Ascending aorta (tissue), 2 donors: ENCODE measurements at regions not wholly inside any gene's neighbourhood (a gene's known extent, or its start where the extent isn't known, plus 50 kb on each side); places are given as distances from the start of the nearest gene placed in this dataset.

ENCODE experiments used
- DNase-seq, 2 donors: peaks; one replicate each; pipeline ENCODE4 v3.0.0-alpha.2; 2019; ENCODE audit warnings: low spot score in 2 of 2
- H3K27ac ChIP-seq, 2 donors: fragments of 200-600 bp; sonication (generic); one replicate each; pipeline ENCODE4 v1.5.1; 2016 to 2017; ENCODE audit warnings: mild to moderate bottlenecking in 1 of 2
- H3K27me3 ChIP-seq: fragments of 200-600 bp; sonication (generic); one replicate; pipeline ENCODE4 v1.5.1; 2017
- H3K36me3 ChIP-seq, 2 donors: fragments of 200-600 bp; sonication (generic); one replicate each; pipeline ENCODE4 v1.5.1; 2016
- H3K4me1 ChIP-seq, 2 donors: fragments of 200-600 bp; sonication (generic); one replicate each; pipeline ENCODE4 v1.5.1; 2016 to 2017; ENCODE audit warnings: mild to moderate bottlenecking in 1 of 2
- H3K4me3 ChIP-seq, 2 donors: fragments of 200-600 bp; sonication (generic); one replicate each; pipeline ENCODE4 v1.5.1; 2016 to 2017; ENCODE audit warnings: mild to moderate bottlenecking in 1 of 2
- H3K9me3 ChIP-seq, 2 donors: fragments of 200-600 bp; sonication (generic); one replicate each; pipeline ENCODE4 v1.5.1; 2016
- intact Hi-C: fragments of 100-400 bp; cut with DNase I; formaldehyde crosslinking; loops from one replicate; pipeline ENCODE4 v1.15.1; 2023
- TF ChIP-seq, protein P1 (sequence below), 3 experiments: fragments of 200-600 bp in 2 of 3; fragments of 450-650 bp in 1 of 3; sonication (generic) in 2 of 3; IDR thresholded peaks; one replicate each; pipeline ENCODE4 v1.5.1; 2016 to 2019; ENCODE audit warnings: antibody characterized with exemption in 3 of 3, mild to moderate bottlenecking in 1 of 3, moderate library complexity in 1 of 3

DNA sequence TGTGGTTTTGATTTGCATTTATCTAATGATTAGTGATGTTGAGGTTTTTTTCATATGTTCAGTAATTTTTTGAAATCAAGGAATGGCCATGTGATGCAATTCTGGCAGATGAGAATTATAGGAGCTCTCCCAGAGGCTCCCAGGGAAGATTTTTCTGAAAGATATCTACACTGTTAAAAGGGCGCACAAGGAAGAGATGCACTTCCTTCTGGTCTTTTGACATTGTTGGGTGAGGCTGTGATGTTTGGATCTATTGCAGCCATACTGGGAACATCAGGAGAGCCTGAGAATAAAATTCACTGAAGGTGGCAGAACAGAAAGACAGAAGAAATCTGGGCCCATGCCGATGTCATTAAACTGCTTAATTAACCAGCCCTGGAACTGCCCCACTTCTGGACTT is 108.5 kb downstream of the DDX1 start:
- Histone ChIP-seq H3K27ac (no peak overlapping the region), H3K4me3 (no peak overlapping the region), H3K36me3 (no peaks in the 10 kb centered on the region), H3K27me3 (no peaks in the 10 kb centered on the region), H3K9me3 (no peaks in the 10 kb centered on the region), H3K4me1 (no peaks in the 10 kb centered on the region)
- intact Hi-C loops: no loop called here
- TF ChIP-seq, protein P1, sequence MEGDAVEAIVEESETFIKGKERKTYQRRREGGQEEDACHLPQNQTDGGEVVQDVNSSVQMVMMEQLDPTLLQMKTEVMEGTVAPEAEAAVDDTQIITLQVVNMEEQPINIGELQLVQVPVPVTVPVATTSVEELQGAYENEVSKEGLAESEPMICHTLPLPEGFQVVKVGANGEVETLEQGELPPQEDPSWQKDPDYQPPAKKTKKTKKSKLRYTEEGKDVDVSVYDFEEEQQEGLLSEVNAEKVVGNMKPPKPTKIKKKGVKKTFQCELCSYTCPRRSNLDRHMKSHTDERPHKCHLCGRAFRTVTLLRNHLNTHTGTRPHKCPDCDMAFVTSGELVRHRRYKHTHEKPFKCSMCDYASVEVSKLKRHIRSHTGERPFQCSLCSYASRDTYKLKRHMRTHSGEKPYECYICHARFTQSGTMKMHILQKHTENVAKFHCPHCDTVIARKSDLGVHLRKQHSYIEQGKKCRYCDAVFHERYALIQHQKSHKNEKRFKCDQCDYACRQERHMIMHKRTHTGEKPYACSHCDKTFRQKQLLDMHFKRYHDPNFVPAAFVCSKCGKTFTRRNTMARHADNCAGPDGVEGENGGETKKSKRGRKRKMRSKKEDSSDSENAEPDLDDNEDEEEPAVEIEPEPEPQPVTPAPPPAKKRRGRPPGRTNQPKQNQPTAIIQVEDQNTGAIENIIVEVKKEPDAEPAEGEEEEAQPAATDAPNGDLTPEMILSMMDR (IDR thresholded peaks at IDR 0.05): no peak
- DNase-seq: no peak

DNA sequence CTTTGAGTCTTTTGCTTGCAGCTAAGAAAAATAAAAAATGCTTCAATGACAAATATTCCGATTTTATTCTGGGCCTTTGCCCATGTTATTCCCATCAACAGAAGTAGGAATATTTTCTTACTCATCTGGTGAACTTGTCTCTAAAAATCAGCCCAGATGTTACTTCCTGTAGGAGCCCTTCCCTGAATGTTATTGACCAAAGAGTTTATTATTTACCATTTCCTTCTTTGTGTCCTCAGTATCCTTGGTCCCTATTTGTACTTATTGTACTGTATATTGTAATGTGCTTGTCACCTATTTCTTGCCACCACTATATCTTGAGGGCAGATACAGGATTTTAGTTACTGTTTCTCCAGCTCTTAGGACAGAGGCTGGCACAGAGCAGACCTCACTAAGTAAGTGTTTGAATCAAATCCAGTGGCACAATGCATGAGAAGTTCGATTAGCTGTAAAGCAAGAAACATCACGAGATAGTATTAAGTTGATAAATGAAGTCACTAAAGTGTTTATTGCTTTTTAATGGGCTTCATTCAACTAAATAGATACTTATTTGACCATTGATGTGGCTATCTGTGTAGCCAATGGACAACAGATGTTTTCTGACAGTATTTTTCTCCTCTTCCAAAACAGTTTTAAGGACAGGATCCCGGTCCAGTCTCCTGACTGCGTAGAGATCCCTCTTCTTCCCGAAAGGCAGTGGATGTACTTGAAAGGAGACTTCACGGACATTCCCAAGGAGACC is 109.1 kb downstream of the DDX1 start:
- DNase-seq: no peak
- Histone ChIP-seq H3K9me3 (no peaks in the 10 kb centered on the region), H3K4me1 (no peaks in the 10 kb centered on the region), H3K36me3 (no peaks in the 10 kb centered on the region), H3K27me3 (no peaks in the 10 kb centered on the region), H3K4me3 (no peak overlapping the region), H3K27ac (no peak overlapping the region)
- TF ChIP-seq, protein P1 (IDR thresholded peaks at IDR 0.05): no peak
- intact Hi-C loops: no loop called here

DNA sequence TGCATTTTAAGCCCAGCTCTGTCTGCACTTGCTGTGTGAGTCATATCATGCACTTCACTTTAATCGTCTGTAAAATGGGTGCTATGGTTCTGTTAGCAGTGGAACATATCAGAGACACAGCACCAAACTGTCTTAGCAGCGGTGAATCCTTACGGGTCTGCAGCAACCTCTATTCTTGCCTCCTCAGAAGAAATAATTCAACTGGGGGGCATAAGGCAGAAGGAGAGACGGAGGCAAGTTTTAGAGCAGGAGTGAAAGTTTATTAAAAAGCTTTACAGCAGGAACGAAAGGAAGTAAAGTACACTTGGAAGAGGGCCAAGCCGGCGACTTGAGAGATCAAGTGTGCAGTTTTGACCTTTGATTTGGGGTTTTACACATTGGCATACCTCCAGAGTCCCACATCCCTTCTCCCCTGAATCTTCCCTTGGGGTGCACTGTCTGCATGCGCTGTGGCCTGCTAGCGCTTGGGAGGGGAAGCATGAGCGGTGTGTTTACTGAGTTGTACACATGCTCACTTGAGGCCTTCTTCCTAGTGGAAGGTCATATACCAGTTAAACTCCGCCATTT is 109.8 kb downstream of the DDX1 start:
- Histone ChIP-seq H3K27ac (no peak overlapping the region), H3K9me3 (no peaks in the 10 kb centered on the region), H3K4me3 (no peak overlapping the region), H3K27me3 (no peaks in the 10 kb centered on the region), H3K36me3 (no peaks in the 10 kb centered on the region), H3K4me1 (no peaks in the 10 kb centered on the region)
- TF ChIP-seq, protein P1 (IDR thresholded peaks at IDR 0.05): no peak
- no peak for DNase-seq
- intact Hi-C loops: no loop called here

DNA sequence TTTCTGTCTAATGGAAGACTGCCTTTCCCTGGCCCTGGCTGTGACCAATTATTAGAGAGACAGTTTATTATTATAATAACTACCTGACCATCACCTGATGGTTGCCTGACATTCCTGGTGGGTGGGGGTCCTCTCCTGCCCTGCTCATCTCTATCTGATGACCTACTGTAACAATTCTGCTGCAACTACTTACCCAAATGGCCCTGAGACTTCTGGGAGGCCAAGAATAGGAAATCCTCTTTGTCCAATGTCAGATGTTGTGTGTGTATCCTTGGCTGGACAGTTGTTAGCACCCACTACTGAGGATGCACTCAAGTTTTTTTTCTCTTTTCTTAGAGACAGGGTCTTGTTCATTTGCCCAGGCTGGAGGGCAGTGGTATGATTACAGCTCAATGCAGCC is 110.3 kb downstream of the DDX1 start:
- intact Hi-C loops: no loop called here
- DNase-seq: no peak
- Histone ChIP-seq H3K4me3 (no peak overlapping the region), H3K27ac (no peak overlapping the region), H3K36me3 (no peaks in the 10 kb centered on the region), H3K27me3 (no peaks in the 10 kb centered on the region), H3K4me1 (no peaks in the 10 kb centered on the region), H3K9me3 (no peaks in the 10 kb centered on the region)
- TF ChIP-seq, protein P1 (IDR thresholded peaks at IDR 0.05): no peak

DNA sequence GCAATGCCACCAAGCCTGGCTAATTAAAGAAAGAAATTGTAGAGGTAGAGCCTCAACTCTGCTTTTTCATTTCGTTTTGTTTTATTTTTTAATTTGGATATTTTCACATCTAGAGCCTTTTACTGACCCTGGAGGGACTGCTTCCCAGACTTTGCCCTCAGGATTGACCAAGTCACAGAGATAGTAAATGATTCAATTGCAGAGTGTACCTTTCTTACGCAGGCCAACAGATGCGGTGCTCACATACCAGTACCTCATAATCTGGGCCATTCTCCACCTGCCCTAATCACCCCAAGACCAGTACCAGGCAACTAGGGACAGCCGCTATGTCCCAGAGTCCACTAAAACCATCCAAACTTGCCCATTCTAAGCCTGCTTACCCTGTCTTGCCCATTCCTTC is 110.8 kb downstream of the DDX1 start:
- TF ChIP-seq, protein P1 (IDR thresholded peaks at IDR 0.05): no peak
- DNase-seq: no peak
- Histone ChIP-seq H3K36me3 (no peaks in the 10 kb centered on the region), H3K9me3 (no peaks in the 10 kb centered on the region), H3K27ac (no peak overlapping the region), H3K27me3 (no peaks in the 10 kb centered on the region), H3K4me3 (no peak overlapping the region), H3K4me1 (no peaks in the 10 kb centered on the region)
- intact Hi-C loops: no loop called here
